ENCODE measurements at regions not wholly inside any gene's neighbourhood (a gene's known extent, or its start where the extent isn't known, plus 50 kb on each side); places are given as distances from the start of the nearest gene placed in this dataset.

DNA sequence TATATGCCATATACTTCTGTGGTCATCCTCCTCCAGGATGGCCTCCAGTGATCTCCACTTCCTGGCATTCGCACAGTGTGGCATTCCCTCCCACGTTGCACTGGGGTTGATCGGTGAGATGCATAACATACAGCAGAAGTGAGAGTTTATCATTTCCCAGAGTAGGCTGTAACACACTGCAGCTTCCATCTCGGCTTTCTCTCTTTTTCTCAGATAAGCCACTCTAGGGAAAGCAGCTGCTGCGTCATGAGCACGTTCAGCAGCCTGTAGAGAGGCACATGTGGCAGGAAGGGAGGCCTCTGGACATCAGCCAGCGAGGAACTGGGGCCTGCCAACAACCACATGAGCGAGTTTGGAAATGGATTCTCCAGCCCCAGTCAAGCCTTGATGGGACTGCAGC, 807.1 kb downstream of the DIAPH3 start:
- Histone ChIP-seq H3K36me3 (ENCODE audit: insufficient read depth, insufficient read length, low read length) (no peaks in the 10 kb centered on the region), H3K9ac (ENCODE audit: insufficient read length, low read depth) (no peak overlapping the region), H3K4me1 (ENCODE audit: insufficient read depth, insufficient read length) (no peaks in the 10 kb centered on the region), H3K4me3 (ENCODE audit: insufficient read length, low read depth) (no peak overlapping the region), H3K27me3 (ENCODE audit: insufficient read depth, insufficient read length) (no peaks in the 10 kb centered on the region), H3K9me3 (ENCODE audit: insufficient read depth, low read length) (no peaks in the 10 kb centered on the region)
- no peak for DNase-seq (ENCODE audit: low read depth, low spot score)
- TF ChIP-seq ZNF274 (IDR thresholded peaks at IDR 0.05; ENCODE audit: low read depth, low read length) (no peak), YY1 (IDR thresholded peaks at IDR 0.05; ENCODE audit: insufficient read depth, insufficient read length) (no peak), SUZ12 (IDR thresholded peaks at IDR 0.05; ENCODE audit: extremely low read depth, insufficient read depth, insufficient read length) (no peak)

DNA sequence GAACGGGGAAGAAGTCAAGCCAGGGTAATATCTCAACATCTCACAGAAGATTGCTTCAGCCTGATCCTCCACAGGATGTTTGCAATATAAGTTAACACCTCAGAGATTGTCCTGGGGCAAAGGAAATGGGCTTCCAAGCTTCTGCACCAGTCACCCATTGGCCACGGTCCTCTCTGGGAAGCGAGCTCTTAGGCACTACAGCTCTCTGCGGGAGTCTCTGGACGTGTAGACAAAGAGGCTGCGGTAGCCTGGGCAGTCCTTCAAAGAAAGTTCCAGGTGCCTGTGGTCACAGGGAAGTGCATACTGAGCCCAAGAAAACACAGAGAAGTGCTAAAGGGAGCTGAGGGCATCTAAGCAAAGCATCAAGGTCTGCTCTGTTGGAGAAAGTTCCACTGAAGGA, 805.7 kb downstream of the DIAPH3 start:
- no peak for TF ChIP-seq ZNF274 (IDR thresholded peaks at IDR 0.05; ENCODE audit: low read depth, low read length)
- no peak for TF ChIP-seq SUZ12 (IDR thresholded peaks at IDR 0.05; ENCODE audit: extremely low read depth, insufficient read depth, insufficient read length)
- TF ChIP-seq YY1 (IDR thresholded peaks at IDR 0.05; ENCODE audit: insufficient read depth, insufficient read length): no peak
- no peaks in the 10 kb centered on the region for H3K4me1 ChIP-seq (ENCODE audit: insufficient read depth, insufficient read length)
- H3K36me3 ChIP-seq (ENCODE audit: insufficient read depth, insufficient read length, low read length): no peaks in the 10 kb centered on the region
- H3K9ac ChIP-seq (ENCODE audit: insufficient read length, low read depth): no peak overlapping the region
- H3K4me3 ChIP-seq (ENCODE audit: insufficient read length, low read depth): no peak overlapping the region
- DNase-seq (ENCODE audit: low read depth, low spot score): no peak
- H3K9me3 ChIP-seq (ENCODE audit: insufficient read depth, low read length): no peaks in the 10 kb centered on the region
- no peaks in the 10 kb centered on the region for H3K27me3 ChIP-seq (ENCODE audit: insufficient read depth, insufficient read length)

DNA sequence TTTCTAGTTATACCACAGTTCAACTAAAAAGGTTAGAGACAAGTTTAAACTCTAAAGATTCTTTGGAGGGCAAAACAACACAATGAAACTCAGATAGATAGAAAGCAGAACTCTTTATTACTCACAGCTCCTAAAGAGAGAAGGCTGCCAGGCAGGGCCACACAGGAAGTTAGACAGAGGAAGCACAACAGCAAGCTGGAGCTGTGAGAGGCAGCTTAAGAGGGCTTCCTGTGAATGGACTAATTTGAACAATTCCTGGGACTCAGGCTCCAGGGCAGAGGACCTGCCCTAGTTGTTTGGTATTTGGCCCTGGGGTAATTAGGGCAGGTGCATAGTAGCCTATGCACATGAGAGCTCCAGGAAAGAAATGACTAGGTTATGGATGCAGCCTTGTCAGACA, 803.6 kb downstream of the DIAPH3 start:
- Histone ChIP-seq H3K27me3 (ENCODE audit: insufficient read depth, insufficient read length) (no peaks in the 10 kb centered on the region), H3K4me3 (ENCODE audit: insufficient read length, low read depth) (no peak overlapping the region), H3K9ac (ENCODE audit: insufficient read length, low read depth) (no peak overlapping the region), H3K9me3 (ENCODE audit: insufficient read depth, low read length) (no peaks in the 10 kb centered on the region), H3K4me1 (ENCODE audit: insufficient read depth, insufficient read length) (no peaks in the 10 kb centered on the region), H3K36me3 (ENCODE audit: insufficient read depth, insufficient read length, low read length) (no peaks in the 10 kb centered on the region)
- DNase-seq (ENCODE audit: low read depth, low spot score): no peak
- TF ChIP-seq ZNF274 (IDR thresholded peaks at IDR 0.05; ENCODE audit: low read depth, low read length) (no peak), SUZ12 (IDR thresholded peaks at IDR 0.05; ENCODE audit: extremely low read depth, insufficient read depth, insufficient read length) (no peak), YY1 (IDR thresholded peaks at IDR 0.05; ENCODE audit: insufficient read depth, insufficient read length) (no peak)

DNA sequence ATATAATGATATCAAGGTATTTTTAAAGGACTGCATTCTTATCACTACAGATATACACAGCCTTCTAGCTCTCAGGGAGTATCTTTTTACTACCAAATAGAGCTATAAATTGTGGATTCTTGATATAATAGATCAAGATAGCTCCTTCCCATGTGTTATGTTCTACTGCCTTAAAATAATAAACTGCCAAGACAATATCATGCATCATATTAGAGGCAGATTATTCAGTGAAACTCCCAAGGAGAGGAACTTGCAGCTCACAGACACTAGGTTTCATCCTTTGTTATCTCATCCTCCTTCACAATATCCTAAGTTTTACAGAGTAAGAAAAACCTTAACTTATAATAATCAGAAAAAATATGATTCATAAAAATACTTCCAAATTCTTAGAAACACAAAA, 802.8 kb downstream of the DIAPH3 start:
- TF ChIP-seq ZNF274 (IDR thresholded peaks at IDR 0.05; ENCODE audit: low read depth, low read length) (no peak), YY1 (IDR thresholded peaks at IDR 0.05; ENCODE audit: insufficient read depth, insufficient read length) (no peak), SUZ12 (IDR thresholded peaks at IDR 0.05; ENCODE audit: extremely low read depth, insufficient read depth, insufficient read length) (no peak)

DNA sequence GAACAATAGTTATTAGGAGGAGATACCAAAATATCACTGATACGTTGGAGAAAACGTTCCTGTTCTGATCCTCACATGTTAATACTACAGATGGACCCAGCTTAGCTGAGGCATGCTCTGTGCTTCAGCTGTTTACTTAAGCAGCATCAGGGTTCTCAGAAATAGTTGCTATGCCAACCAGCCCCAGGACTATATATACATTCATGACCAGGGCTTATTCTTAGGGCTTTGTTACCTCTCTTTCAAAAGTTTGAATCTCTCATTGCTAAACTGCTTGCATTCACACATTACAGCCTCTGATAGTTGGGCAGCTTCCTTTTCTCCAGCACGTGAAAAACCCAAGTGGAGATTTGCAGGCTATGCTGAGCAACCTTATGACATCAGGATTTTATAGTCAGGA, 800.4 kb downstream of the DIAPH3 start:
- Histone ChIP-seq H3K9me3 (ENCODE audit: insufficient read depth, low read length) (no peaks in the 10 kb centered on the region), H3K36me3 (ENCODE audit: insufficient read depth, insufficient read length, low read length) (no peaks in the 10 kb centered on the region), H3K27me3 (ENCODE audit: insufficient read depth, insufficient read length) (no peaks in the 10 kb centered on the region), H3K9ac (ENCODE audit: insufficient read length, low read depth) (no peak overlapping the region), H3K4me3 (ENCODE audit: insufficient read length, low read depth) (no peak overlapping the region), H3K4me1 (ENCODE audit: insufficient read depth, insufficient read length) (no peaks in the 10 kb centered on the region)
- TF ChIP-seq SUZ12 (IDR thresholded peaks at IDR 0.05; ENCODE audit: extremely low read depth, insufficient read depth, insufficient read length): no peak
- no peak for DNase-seq (ENCODE audit: low read depth, low spot score)

More for the DNA sequence above, 802.8 kb downstream of the DIAPH3 start:
- Histone ChIP-seq H3K9me3 (ENCODE audit: insufficient read depth, low read length) (no peaks in the 10 kb centered on the region), H3K27me3 (ENCODE audit: insufficient read depth, insufficient read length) (no peaks in the 10 kb centered on the region), H3K9ac (ENCODE audit: insufficient read length, low read depth) (no peak overlapping the region), H3K36me3 (ENCODE audit: insufficient read depth, insufficient read length, low read length) (no peaks in the 10 kb centered on the region), H3K4me1 (ENCODE audit: insufficient read depth, insufficient read length) (no peaks in the 10 kb centered on the region), H3K4me3 (ENCODE audit: insufficient read length, low read depth) (no peak overlapping the region)
- no peak for DNase-seq (ENCODE audit: low read depth, low spot score)

DNA sequence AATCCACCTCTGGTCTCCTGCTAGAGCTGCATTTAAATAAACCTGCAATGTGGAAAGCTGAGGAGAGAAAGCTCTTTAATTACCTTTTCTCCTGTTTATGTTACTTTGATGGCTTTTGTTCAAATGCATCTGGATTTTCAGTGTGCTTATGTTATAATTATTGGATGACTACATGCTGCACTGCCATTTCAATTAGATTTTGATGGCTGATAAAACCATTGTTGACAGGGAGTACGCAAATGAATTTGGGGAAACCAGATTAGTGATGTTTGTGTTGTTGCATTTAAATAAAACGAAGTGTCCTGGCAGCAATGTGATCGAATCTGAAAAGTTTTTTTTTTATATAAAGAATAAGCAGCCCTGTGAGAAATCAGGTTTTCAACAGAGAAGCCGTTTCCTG, 799.8 kb downstream of the DIAPH3 start:
- no peak for DNase-seq (ENCODE audit: low read depth, low spot score)
- H3K36me3 ChIP-seq (ENCODE audit: insufficient read depth, insufficient read length, low read length): no peaks in the 10 kb centered on the region

DNA sequence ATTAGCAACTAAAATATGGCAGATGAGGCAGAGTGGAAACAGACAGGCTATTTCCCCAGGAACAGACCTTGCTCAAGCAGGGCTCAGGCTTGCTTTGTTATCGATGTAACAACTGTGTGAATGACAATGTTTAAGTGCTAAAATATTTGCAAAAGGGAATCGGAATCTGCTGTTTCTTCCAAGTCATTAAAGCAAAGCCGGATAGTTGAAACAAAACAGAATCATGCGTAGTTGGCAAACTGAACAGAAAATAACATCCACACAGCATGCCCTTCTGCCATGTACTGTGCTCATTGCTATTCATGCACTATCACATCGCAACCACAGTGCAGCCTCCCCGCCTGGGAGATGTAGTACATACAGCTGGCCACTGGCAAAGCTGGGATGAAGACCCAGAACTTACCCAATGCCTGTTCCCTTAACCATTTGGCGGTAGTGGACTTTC, 799.1 kb downstream of the DIAPH3 start:
- DNase-seq (ENCODE audit: low read depth, low spot score): no peak
- no peak overlapping the region for H3K4me3 ChIP-seq (ENCODE audit: insufficient read length, low read depth)
- no peaks in the 10 kb centered on the region for H3K36me3 ChIP-seq (ENCODE audit: insufficient read depth, insufficient read length, low read length)
- H3K27me3 ChIP-seq (ENCODE audit: insufficient read depth, insufficient read length): no peaks in the 10 kb centered on the region
- no peak overlapping the region for H3K9ac ChIP-seq (ENCODE audit: insufficient read length, low read depth)
- no peaks in the 10 kb centered on the region for H3K9me3 ChIP-seq (ENCODE audit: insufficient read depth, low read length)
- no peaks in the 10 kb centered on the region for H3K4me1 ChIP-seq (ENCODE audit: insufficient read depth, insufficient read length)
- TF ChIP-seq YY1 (IDR thresholded peaks at IDR 0.05; ENCODE audit: insufficient read depth, insufficient read length) (no peak), ZNF274 (IDR thresholded peaks at IDR 0.05; ENCODE audit: low read depth, low read length) (no peak), SUZ12 (IDR thresholded peaks at IDR 0.05; ENCODE audit: extremely low read depth, insufficient read depth, insufficient read length) (no peak)

More for the DNA sequence above, 799.8 kb downstream of the DIAPH3 start:
- H3K9ac ChIP-seq (ENCODE audit: insufficient read length, low read depth): no peak overlapping the region
- H3K9me3 ChIP-seq (ENCODE audit: insufficient read depth, low read length): no peaks in the 10 kb centered on the region
- no peak overlapping the region for H3K4me3 ChIP-seq (ENCODE audit: insufficient read length, low read depth)
- no peaks in the 10 kb centered on the region for H3K27me3 ChIP-seq (ENCODE audit: insufficient read depth, insufficient read length)
- H3K4me1 ChIP-seq (ENCODE audit: insufficient read depth, insufficient read length): no peaks in the 10 kb centered on the region
- no peak for TF ChIP-seq SUZ12 (IDR thresholded peaks at IDR 0.05; ENCODE audit: extremely low read depth, insufficient read depth, insufficient read length)
- no peak for TF ChIP-seq ZNF274 (IDR thresholded peaks at IDR 0.05; ENCODE audit: low read depth, low read length)
- TF ChIP-seq YY1 (IDR thresholded peaks at IDR 0.05; ENCODE audit: insufficient read depth, insufficient read length): no peak

DNA sequence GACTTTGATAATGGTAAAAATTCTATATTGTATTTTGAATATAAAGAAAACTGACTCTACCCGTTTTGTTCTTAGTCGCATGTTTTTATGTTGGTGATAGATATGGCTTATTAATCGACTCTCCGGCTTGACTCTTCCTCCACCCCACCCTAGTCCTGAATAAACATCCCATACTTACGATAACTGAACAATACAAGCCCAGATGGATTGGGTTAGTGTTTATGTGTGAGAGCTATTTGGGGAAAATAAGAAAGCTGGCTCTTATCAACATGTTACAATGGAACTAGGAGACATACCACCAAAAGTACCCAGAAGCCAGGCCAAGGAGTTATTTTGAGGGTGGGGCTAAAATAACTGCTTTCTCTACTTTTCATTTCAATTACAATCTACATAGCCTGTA, 796.3 kb downstream of the DIAPH3 start:
- no peaks in the 10 kb centered on the region for H3K36me3 ChIP-seq (ENCODE audit: insufficient read depth, insufficient read length, low read length)
- DNase-seq (ENCODE audit: low read depth, low spot score): no peak
- TF ChIP-seq ZNF274 (IDR thresholded peaks at IDR 0.05; ENCODE audit: low read depth, low read length) (no peak), YY1 (IDR thresholded peaks at IDR 0.05; ENCODE audit: insufficient read depth, insufficient read length) (no peak), SUZ12 (IDR thresholded peaks at IDR 0.05; ENCODE audit: extremely low read depth, insufficient read depth, insufficient read length) (no peak)
- no peaks in the 10 kb centered on the region for H3K4me1 ChIP-seq (ENCODE audit: insufficient read depth, insufficient read length)
- H3K9me3 ChIP-seq (ENCODE audit: insufficient read depth, low read length): no peaks in the 10 kb centered on the region
- H3K27me3 ChIP-seq (ENCODE audit: insufficient read depth, insufficient read length): no peaks in the 10 kb centered on the region
- H3K4me3 ChIP-seq (ENCODE audit: insufficient read length, low read depth): no peak overlapping the region
- H3K9ac ChIP-seq (ENCODE audit: insufficient read length, low read depth): no peak overlapping the region

Measured in NT2/D1 (cell line).